H9 (cell line): ENCODE measurements at regions not wholly inside any gene's neighbourhood (a gene's known extent, or its start where the extent isn't known, plus 50 kb on each side); places are given as distances from the start of the nearest gene placed in this dataset.

Experiments used
- DNase-seq: peaks from one replicate; pipeline ENCODE4 v3.0.0-alpha.2; 2017
- H2AFZ ChIP-seq: one replicate; pipeline ENCODE4 v1.6.1; 2013; ENCODE audit warnings: mild to moderate bottlenecking, low read length, control low read depth, moderate library complexity
- H2AK5ac ChIP-seq: 2 replicates; pipeline ENCODE4 v1.6.1; 2013; ENCODE audit warnings: low read length, control low read depth, mixed read lengths; ENCODE audit not compliant: insufficient read length
- H2BK120ac ChIP-seq: one replicate; pipeline ENCODE4 v1.6.1; 2013; ENCODE audit warnings: low read depth, mild to moderate bottlenecking, low read length, control low read depth, inconsistent platforms; ENCODE audit not compliant: poor library complexity, severe bottlenecking
- H2BK12ac ChIP-seq: 2 replicates; pipeline ENCODE4 v1.6.1; 2013; ENCODE audit warnings: low read length, control low read depth, mixed read lengths, low read depth; ENCODE audit not compliant: insufficient read length
- H2BK15ac ChIP-seq: 2 replicates; pipeline ENCODE4 v1.6.1; 2013; ENCODE audit warnings: low read depth, low read length, control low read depth
- H2BK20ac ChIP-seq: one replicate; pipeline ENCODE4 v1.6.1; 2013; ENCODE audit warnings: low read depth, mild to moderate bottlenecking, low read length, control low read depth, inconsistent platforms; ENCODE audit not compliant: poor library complexity, severe bottlenecking
- H2BK5ac ChIP-seq: 2 replicates; pipeline ENCODE4 v1.6.1; 2013; ENCODE audit warnings: low read length, control low read depth, mixed read lengths; ENCODE audit not compliant: insufficient read length
- H3K14ac ChIP-seq: 2 replicates; pipeline ENCODE4 v1.6.1; 2013; ENCODE audit warnings: low read length, control low read depth; ENCODE audit not compliant: insufficient read depth
- H3K18ac ChIP-seq: 2 replicates; pipeline ENCODE4 v1.6.1; 2013; ENCODE audit warnings: low read depth, mild to moderate bottlenecking, mixed read lengths, low read length, control low read depth; ENCODE audit not compliant: insufficient read length
- H3K23ac ChIP-seq: 2 replicates; pipeline ENCODE4 v1.6.1; 2013; ENCODE audit warnings: low read length, control low read depth, mixed read lengths, low read depth; ENCODE audit not compliant: insufficient read length
- H3K23me2 ChIP-seq: 2 replicates; pipeline ENCODE4 v1.6.1; 2013; ENCODE audit warnings: low read depth, mild to moderate bottlenecking, mixed read lengths, low read length, control low read depth; ENCODE audit not compliant: insufficient read length, poor library complexity, severe bottlenecking
- H3K27ac ChIP-seq: 2 replicates; pipeline ENCODE4 v1.5.1; 2013; ENCODE audit warnings: low read length, control low read depth, mixed read lengths, low read depth; ENCODE audit not compliant: insufficient read length
- H3K27me3 ChIP-seq: 2 replicates; pipeline ENCODE4 v1.6.1; 2013; ENCODE audit warnings: low read length, control low read depth, inconsistent platforms; ENCODE audit not compliant: insufficient read depth
- H3K4ac ChIP-seq: 2 replicates; pipeline ENCODE4 v1.6.1; 2013; ENCODE audit warnings: low read depth, mild to moderate bottlenecking, control low read depth, inconsistent platforms, low read length, moderate library complexity
- H3K4me1 ChIP-seq: 2 replicates; pipeline ENCODE4 v1.6.1; 2013; ENCODE audit warnings: low read length, control low read depth, inconsistent platforms; ENCODE audit not compliant: insufficient read depth
- H3K4me2 ChIP-seq: 2 replicates; pipeline ENCODE4 v1.6.1; 2013; ENCODE audit warnings: low read length, control low read depth, mixed read lengths; ENCODE audit not compliant: insufficient read length, insufficient read depth
- H3K56ac ChIP-seq: 2 replicates; pipeline ENCODE4 v1.6.1; 2013; ENCODE audit warnings: low read depth, mild to moderate bottlenecking, mixed read lengths, low read length, control low read depth; ENCODE audit not compliant: insufficient read length
- H3K79me1 ChIP-seq: 2 replicates; pipeline ENCODE4 v1.6.1; 2013; ENCODE audit warnings: low read depth, mild to moderate bottlenecking, moderate library complexity, low read length, control low read depth, inconsistent platforms; ENCODE audit not compliant: insufficient read depth, poor library complexity, severe bottlenecking
- H3K79me2 ChIP-seq: 2 replicates; pipeline ENCODE4 v1.6.1; 2013; ENCODE audit warnings: low read length, control low read depth, inconsistent platforms; ENCODE audit not compliant: insufficient read depth
- H3K9ac ChIP-seq: 2 replicates; pipeline ENCODE4 v1.6.1; 2013; ENCODE audit warnings: low read length, control low read depth, mixed read lengths; ENCODE audit not compliant: insufficient read length; ENCODE audit errors: extremely low read depth
- H3K9me3 ChIP-seq: one replicate; pipeline ENCODE4 v1.6.1; 2013; ENCODE audit warnings: low read depth, low read length, inconsistent platforms; ENCODE audit not compliant: control insufficient read depth
- H3T11ph ChIP-seq: one replicate; pipeline ENCODE4 v1.6.1; 2013; ENCODE audit warnings: mild to moderate bottlenecking, low read length, control low read depth, inconsistent platforms
- H4K20me1 ChIP-seq: one replicate; pipeline ENCODE4 v1.6.1; 2013; ENCODE audit not compliant: control insufficient read depth, insufficient read length, insufficient read depth
- H4K5ac ChIP-seq: 2 replicates; pipeline ENCODE4 v1.6.1; 2013; ENCODE audit warnings: low read depth, mild to moderate bottlenecking, mixed read lengths, low read length, control low read depth; ENCODE audit not compliant: insufficient read length
- H4K8ac ChIP-seq: replicated peaks from 2 replicates; pipeline ENCODE4 v1.6.1; 2013; ENCODE audit warnings: low read length, control low read depth, mixed read lengths, low read depth; ENCODE audit not compliant: insufficient read length
- H4K91ac ChIP-seq: 2 replicates; pipeline ENCODE4 v1.6.1; 2013; ENCODE audit warnings: low read depth, mild to moderate bottlenecking, moderate library complexity, mixed read lengths, low read length, control low read depth; ENCODE audit not compliant: insufficient read length
- H3K27ac Mint-ChIP-seq, 3 experiments: 2 replicates in 2 of 3; 3 replicates in 1 of 3; pipeline ENCODE4 v1.8.0; 2020 to 2021; ENCODE audit warnings: mixed read lengths in 3 of 3, mild to moderate bottlenecking in 1 of 3, moderate library complexity in 1 of 3
- H3K27me3 Mint-ChIP-seq: 2 replicates; pipeline ENCODE4 v1.8.0; 2021; ENCODE audit warnings: low read depth, mild to moderate bottlenecking, moderate library complexity, mixed read lengths
- H3K36me3 Mint-ChIP-seq, 3 experiments: 2 replicates in 2 of 3; 3 replicates in 1 of 3; pipeline ENCODE4 v1.8.0; 2020 to 2021; ENCODE audit warnings: low read depth in 3 of 3, mixed read lengths in 3 of 3; ENCODE audit not compliant: insufficient read depth in 1 of 3
- H3K4me1 Mint-ChIP-seq, 2 experiments: 2 replicates each; pipeline ENCODE4 v1.8.0; 2020; ENCODE audit warnings: mixed read lengths in 2 of 2
- H3K4me3 Mint-ChIP-seq, 2 experiments: 2 replicates in 1 of 2; 3 replicates in 1 of 2; pipeline ENCODE4 v1.8.0; 2020 to 2021; ENCODE audit warnings: mild to moderate bottlenecking in 2 of 2, mixed read lengths in 2 of 2, moderate library complexity in 1 of 2
- H3K9me3 Mint-ChIP-seq, 2 experiments: 2 replicates in 1 of 2; 3 replicates in 1 of 2; pipeline ENCODE4 v1.8.0; 2020; ENCODE audit warnings: mild to moderate bottlenecking in 2 of 2, mixed read lengths in 2 of 2, moderate library complexity in 1 of 2
- WGBS: extraction: QIAGEN DNeasy Blood & Tissue Kit; methylation state at CpG from one replicate; pipeline ENCODE4 v1.1.7; 2013; ENCODE audit warnings: missing lambda C conversion rate, low lambda C conversion rate, mixed read lengths; ENCODE audit not compliant: insufficient read length; ENCODE audit errors: extremely low coverage; 5-methylcytosine and 5-hydroxymethylcytosine counted together
- TF ChIP-seq, protein P1 (sequence below): fragments of 200-600 bp; sonication (generic); conservative IDR thresholded peaks from 3 replicates; pipeline ENCODE4 v1.8.0; 2021; ENCODE audit warnings: antibody characterized with exemption, mild to moderate bottlenecking

GRCh38 chr20:41897708-41898107 lies 279.5 kb upstream of the CHD6 start:
- no peak overlapping the region for H2BK15ac ChIP-seq
- H3K4ac ChIP-seq = no peak overlapping the region
- H3T11ph ChIP-seq = no peak overlapping the region
- H2BK5ac ChIP-seq = no peak overlapping the region
- no peak overlapping the region for H3K14ac ChIP-seq
- H3K9me3 ChIP-seq = no peaks in the 10 kb centered on the region
- H3K79me1 ChIP-seq = no peaks in the 10 kb centered on the region
- H3K79me2 ChIP-seq = no peaks in the 10 kb centered on the region
- H3K4me2 ChIP-seq = no peak overlapping the region
- no peak overlapping the region for H3K56ac ChIP-seq
- Mint-ChIP-seq H3K4me3 (no peak overlapping the region), H3K27me3 (no peaks in the 10 kb centered on the region), H3K9me3 (no peaks in the 10 kb centered on the region), H3K4me1 (peaks cover 0 to 4% of the 10 kb centered on the region in 2 experiments; a peak in 2 of 4 replicates), H3K27ac (no peak overlapping the region), H3K36me3 (no peaks in the 10 kb centered on the region)
- H2BK20ac ChIP-seq = no peak overlapping the region
- no peak overlapping the region for H2BK12ac ChIP-seq
- no peak overlapping the region for H4K5ac ChIP-seq
- no peaks in the 10 kb centered on the region for H4K20me1 ChIP-seq
- no peak overlapping the region for H3K18ac ChIP-seq
- H2AK5ac ChIP-seq = no peak overlapping the region
- H3K23ac ChIP-seq = no peak overlapping the region
- H3K9ac ChIP-seq = no peak overlapping the region
- no peak for DNase-seq
- no peaks in the 10 kb centered on the region for H3K23me2 ChIP-seq
- TF ChIP-seq, protein P1, sequence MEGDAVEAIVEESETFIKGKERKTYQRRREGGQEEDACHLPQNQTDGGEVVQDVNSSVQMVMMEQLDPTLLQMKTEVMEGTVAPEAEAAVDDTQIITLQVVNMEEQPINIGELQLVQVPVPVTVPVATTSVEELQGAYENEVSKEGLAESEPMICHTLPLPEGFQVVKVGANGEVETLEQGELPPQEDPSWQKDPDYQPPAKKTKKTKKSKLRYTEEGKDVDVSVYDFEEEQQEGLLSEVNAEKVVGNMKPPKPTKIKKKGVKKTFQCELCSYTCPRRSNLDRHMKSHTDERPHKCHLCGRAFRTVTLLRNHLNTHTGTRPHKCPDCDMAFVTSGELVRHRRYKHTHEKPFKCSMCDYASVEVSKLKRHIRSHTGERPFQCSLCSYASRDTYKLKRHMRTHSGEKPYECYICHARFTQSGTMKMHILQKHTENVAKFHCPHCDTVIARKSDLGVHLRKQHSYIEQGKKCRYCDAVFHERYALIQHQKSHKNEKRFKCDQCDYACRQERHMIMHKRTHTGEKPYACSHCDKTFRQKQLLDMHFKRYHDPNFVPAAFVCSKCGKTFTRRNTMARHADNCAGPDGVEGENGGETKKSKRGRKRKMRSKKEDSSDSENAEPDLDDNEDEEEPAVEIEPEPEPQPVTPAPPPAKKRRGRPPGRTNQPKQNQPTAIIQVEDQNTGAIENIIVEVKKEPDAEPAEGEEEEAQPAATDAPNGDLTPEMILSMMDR = no peak
- H3K4me1 ChIP-seq = no peaks in the 10 kb centered on the region
- no peak overlapping the region for H4K91ac ChIP-seq
- H2AFZ ChIP-seq = no peak overlapping the region
- H2BK120ac ChIP-seq = no peak overlapping the region
- no CpG with 5 or more reads among the region's 5 CpGs for WGBS
- H3K27me3 ChIP-seq = no peaks in the 10 kb centered on the region
- H3K27ac ChIP-seq = no peak overlapping the region
- no peak overlapping the region for H4K8ac ChIP-seq
